Left lung (tissue), 4 donors: ENCODE measurements at regions not wholly inside any gene's neighbourhood (a gene's known extent, or its start where the extent isn't known, plus 50 kb on each side); places are given as distances from the start of the nearest gene placed in this dataset.

Experiments
- ATAC-seq: fragments of 200-7000 bp; cut with Tn5 transposase; one replicate; pipeline ENCODE4 v1.9.1; 2020; ENCODE audit warnings: moderate library complexity
- DNase-seq, 4 donors: peaks; one replicate each; pipeline ENCODE4 v3.0.0-alpha.2; 2013 to 2020
- H3K27ac ChIP-seq, 2 donors: fragments of 200-600 bp; sonication (generic) in 1 of 2; one replicate each; pipeline versions ENCODE4 v1.5.0 to v1.8.0; 2020 to 2021
- H3K27me3 ChIP-seq, 2 donors: fragments of 200-600 bp; sonication (generic) in 1 of 2; one replicate each; pipeline versions ENCODE4 v1.5.0 to v1.8.0; 2020 to 2021
- H3K36me3 ChIP-seq, 2 donors: fragments of 200-600 bp; sonication (generic) in 1 of 2; one replicate each; pipeline versions ENCODE4 v1.5.0 to v1.8.0; 2020 to 2021
- H3K4me1 ChIP-seq, 2 donors: fragments of 200-600 bp; one replicate each; pipeline ENCODE4 v1.8.0; 2021
- H3K4me3 ChIP-seq, 2 donors: fragments of 200-600 bp; sonication (generic) in 1 of 2; one replicate each; pipeline versions ENCODE4 v1.5.0 to v1.8.0; 2020 to 2021; ENCODE audit warnings: mild to moderate bottlenecking in 1 of 2
- H3K9me3 ChIP-seq, 2 donors: fragments of 200-600 bp; sonication (generic) in 1 of 2; one replicate each; pipeline versions ENCODE4 v1.5.0 to v1.8.0; 2020 to 2021
- CTCF ChIP-seq, 2 donors: fragments of 200-600 bp; sonication (generic) in 1 of 2; IDR thresholded peaks; one replicate each; pipeline versions ENCODE4 v1.5.0 to v1.8.0; 2021; ENCODE audit warnings: antibody characterized with exemption in 2 of 2
- intact Hi-C, 2 donors: fragments of 100-400 bp; cut with DNase I; formaldehyde crosslinking; loops; one replicate each; pipeline versions ENCODE4 v1.11.2 to v1.14.2; 2022
- donor health status: DM: no; HTN: yes; CAD: no.
- donor health status: DM: no; HTN: no; CAD: no.

- Histone ChIP-seq H3K36me3 (no peaks in the 10 kb centered on the region), H3K27me3 (no peaks in the 10 kb centered on the region), H3K9me3 (no peaks in the 10 kb centered on the region), H3K4me3 (no peak overlapping the region), H3K27ac (no peak overlapping the region), H3K4me1 (no peaks in the 10 kb centered on the region)
- intact Hi-C loops, result no loop called here
- TF ChIP-seq CTCF (IDR thresholded peaks at IDR 0.05), result no peak
- peak; percentile 36 for ATAC-seq
- DNase-seq, result no peak
These were observed 64.7 kb upstream of the TNIP3 start for GRCh38 chr4:121228848-121229247.

GRCh38 chr4:121227341-121227792, 63.2 kb upstream of the TNIP3 start:
- ATAC-seq (no peak), DNase-seq (no peak)
- Histone ChIP-seq H3K4me3 (no peak overlapping the region), H3K27me3 (no peaks in the 10 kb centered on the region), H3K9me3 (no peaks in the 10 kb centered on the region), H3K27ac (no peak overlapping the region), H3K36me3 (no peaks in the 10 kb centered on the region), H3K4me1 (no peaks in the 10 kb centered on the region)
- no peak for TF ChIP-seq CTCF (IDR thresholded peaks at IDR 0.05)
- intact Hi-C loops, result no loop called here

- ATAC-seq (no peak), DNase-seq (no peak)
- Histone ChIP-seq H3K27ac (no peak overlapping the region), H3K27me3 (no peaks in the 10 kb centered on the region), H3K9me3 (no peaks in the 10 kb centered on the region), H3K4me3 (no peak overlapping the region), H3K36me3 (no peaks in the 10 kb centered on the region), H3K4me1 (no peaks in the 10 kb centered on the region)
- intact Hi-C loops, result no loop called here
- no peak for TF ChIP-seq CTCF (IDR thresholded peaks at IDR 0.05)
These were observed 62.2 kb upstream of the TNIP3 start for GRCh38 chr4:121226362-121226761.

GRCh38 chr4:121221608-121222007, 57.5 kb upstream of the TNIP3 start:
- TF ChIP-seq CTCF (IDR thresholded peaks at IDR 0.05), result no peak
- H3K9me3 ChIP-seq, result no peaks in the 10 kb centered on the region
- no peaks in the 10 kb centered on the region for H3K27me3 ChIP-seq
- H3K4me1 ChIP-seq, result peaks cover 0 to 3% of the 10 kb centered on the region in 2 donors
- no peaks in the 10 kb centered on the region for H3K36me3 ChIP-seq
- H3K27ac ChIP-seq, result no peak overlapping the region
- DNase-seq, result no peak
- no peak for ATAC-seq
- intact Hi-C loops, result no loop called here
- no peak overlapping the region for H3K4me3 ChIP-seq

GRCh38 chr4:121221201-121221600, 57.1 kb upstream of the TNIP3 start:
- DNase-seq, result no peak
- Histone ChIP-seq H3K27ac (no peak overlapping the region), H3K27me3 (no peaks in the 10 kb centered on the region), H3K36me3 (no peaks in the 10 kb centered on the region), H3K4me3 (no peak overlapping the region), H3K9me3 (no peaks in the 10 kb centered on the region), H3K4me1 (peaks cover 0 to 3% of the 10 kb centered on the region in 2 donors)
- no peak for ATAC-seq
- intact Hi-C loops, result no loop called here
- TF ChIP-seq CTCF (IDR thresholded peaks at IDR 0.05), result no peak
